Forelimb muscle (tissue), 1 donor: ENCODE measurements at regions not wholly inside any gene's neighbourhood (a gene's known extent, or its start where the extent isn't known, plus 50 kb on each side); places are given as distances from the start of the nearest gene placed in this dataset.
"Not testable (repeated sequence)": the region's sequence is repeated elsewhere in the genome, so short reads cannot be mapped to it uniquely, and the experiment has no call there.

Source experiments
- DNase-seq: peaks from one replicate; pipeline ENCODE4 v3.0.0-alpha.2; 2013; ENCODE audit warnings: low read depth

DNA sequence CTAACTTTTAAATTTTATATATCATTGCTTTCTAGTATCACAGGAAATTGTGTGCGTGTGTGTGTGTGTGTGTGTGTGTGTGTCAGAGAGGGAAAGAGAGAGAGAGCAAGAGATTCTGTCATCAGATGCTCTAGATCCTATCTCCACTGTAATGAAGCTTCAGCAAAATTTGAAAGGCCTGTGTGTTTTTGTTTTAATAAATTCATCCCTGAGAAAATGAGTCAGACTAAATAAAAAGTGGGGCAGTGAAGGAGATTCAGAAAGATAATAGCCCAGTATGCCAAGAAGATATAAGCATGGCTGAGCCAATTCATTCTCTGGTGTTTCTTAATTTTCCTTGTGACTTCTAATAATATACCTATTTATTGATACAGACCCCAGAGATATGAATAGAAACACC is 184.2 kb upstream of the TMEM196 start:
- no peak for DNase-seq

DNA sequence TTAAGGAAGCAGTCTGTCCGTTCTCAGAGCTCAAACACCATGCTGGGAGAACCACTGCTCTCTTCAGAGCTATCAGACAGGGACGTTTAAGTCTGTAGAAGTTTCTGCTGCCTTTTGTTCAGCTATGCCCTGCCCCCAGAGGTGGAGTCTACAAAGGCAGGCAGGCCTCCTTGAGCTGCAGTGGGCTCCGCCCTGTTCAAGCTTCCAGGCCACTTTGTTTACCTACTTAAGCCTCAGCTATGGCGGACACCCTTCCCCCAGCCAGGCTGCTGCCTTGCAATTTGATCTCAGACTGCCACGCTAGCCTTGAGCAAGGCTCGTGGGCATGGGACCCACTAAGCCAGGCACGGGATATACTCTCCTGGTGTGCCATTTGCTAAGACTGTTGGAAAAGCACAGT is 180.7 kb upstream of the TMEM196 start:
- not testable (repeated sequence) for DNase-seq

- not testable (repeated sequence) for DNase-seq
Measured at GRCh38 chr7:19953411-19953810, 180.0 kb upstream of the TMEM196 start.

DNA sequence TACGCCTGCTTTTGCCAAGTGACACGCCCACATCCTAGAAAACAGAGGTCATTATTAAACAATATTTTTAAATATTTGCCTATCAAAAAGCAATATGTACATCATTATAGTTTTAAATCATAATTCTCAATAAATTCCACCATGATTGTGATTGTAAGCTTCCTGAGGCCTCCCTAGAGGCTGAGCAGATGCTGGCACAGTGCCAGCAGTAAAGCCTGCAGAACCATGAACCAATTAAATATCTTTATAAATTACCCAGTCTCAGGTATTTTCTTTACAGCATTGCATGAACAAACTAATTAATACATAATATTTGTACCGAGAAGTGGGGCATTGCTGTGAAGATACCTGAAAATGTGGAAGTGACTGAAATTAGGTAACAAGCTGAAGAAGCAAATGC is 174.7 kb upstream of the TMEM196 start:
- DNase-seq, result no peak

- DNase-seq, result no peak
Measured at GRCh38 chr7:19944363-19945120, 171.1 kb upstream of the TMEM196 start.

- no peak for DNase-seq
Measured at GRCh38 chr7:19939746-19940145, 166.3 kb upstream of the TMEM196 start.

DNA sequence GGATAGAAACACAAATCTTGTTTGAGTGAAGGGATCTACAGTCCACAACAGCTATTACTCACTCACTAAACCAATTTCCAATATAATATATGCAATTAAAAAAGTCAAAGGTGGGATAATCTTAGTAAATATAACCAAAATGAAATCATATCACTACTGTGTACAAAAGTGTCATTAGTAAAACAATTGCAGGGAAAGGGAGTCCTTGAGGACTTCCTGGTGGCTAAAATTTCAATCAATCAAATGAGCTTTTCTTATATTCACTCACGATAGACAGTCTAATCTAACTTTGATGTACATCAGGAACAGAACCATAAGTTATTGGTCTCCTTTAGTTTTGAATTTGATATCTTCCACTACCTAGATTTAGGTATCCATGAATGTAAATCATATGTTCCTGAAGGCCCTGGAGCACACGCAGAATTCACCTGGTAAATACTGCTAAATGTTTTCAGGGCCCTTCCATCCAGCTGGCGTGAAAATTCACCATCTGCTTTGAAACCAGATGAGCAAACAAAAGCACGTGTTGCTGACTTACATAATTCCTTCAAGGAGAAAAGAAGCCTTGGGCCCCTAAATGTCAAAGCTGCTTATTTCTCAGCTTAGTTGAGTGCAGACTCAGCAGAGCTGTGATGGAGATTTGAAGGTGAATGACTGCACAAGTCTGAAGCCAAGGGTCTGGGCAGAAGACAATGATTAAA is 159.3 kb upstream of the TMEM196 start:
- DNase-seq, result no peak

- DNase-seq, result no peak
Measured at GRCh38 chr7:19930851-19931250, 157.4 kb upstream of the TMEM196 start.

DNA sequence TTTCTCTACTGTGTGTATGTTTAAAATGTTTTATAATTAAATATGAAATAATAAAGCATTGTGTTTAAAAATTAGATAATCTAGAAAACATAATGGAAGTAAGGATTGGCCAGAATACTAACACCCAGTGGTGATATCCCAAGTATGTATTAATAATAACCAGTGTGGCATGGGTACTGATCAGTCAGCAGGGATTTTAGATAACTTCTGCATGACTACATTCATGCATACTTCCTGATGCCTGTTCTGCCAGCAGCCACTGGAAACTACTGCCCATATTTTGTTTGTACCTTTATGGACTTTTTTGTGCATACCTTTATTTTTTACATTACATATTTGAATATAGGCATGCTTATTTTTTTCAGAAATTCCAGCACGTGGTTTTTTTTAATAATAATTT is 156.6 kb upstream of the TMEM196 start:
- DNase-seq, result no peak

DNA sequence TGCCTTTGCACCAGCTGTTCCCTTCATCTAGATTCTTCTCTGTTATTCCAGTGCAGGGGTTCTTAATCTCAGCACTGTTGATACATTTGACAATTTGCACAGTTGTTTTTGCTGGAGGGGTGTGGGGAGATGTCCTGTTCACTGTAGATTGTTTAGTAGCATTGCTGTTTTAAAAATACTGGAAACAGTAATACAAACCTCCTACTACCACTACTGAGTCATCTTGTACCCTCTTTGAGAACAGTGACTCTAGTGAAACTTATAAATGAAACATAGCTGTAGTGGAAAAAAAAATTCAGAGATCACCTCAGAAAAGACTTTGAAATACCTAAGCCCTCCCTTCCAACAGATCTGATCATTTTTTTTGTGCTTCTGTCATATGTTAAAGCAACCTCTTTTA is 154.8 kb upstream of the TMEM196 start:
- DNase-seq, result no peak

DNA sequence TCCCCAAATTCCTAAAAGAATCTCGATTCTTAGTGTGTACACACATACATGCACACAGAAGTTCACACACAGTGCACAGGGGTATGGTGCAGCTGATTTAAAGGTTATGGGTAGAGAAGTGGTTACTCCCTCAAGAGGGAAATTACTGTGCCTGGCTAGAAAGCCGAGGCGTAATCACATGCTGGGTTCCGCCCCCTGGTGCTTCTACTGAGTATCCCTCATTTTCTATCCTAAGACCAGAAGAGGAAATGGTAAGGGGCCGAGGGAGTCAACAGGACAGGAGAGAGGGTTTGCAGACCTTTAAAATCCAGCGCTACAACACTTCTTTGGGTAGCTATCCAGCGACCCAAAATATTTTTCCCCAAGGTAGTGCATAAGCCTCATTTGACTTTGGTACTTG is 147.3 kb upstream of the TMEM196 start:
- no peak for DNase-seq

- no peak for DNase-seq
Measured at GRCh38 chr7:19920166-19920565, 146.7 kb upstream of the TMEM196 start.

- DNase-seq, result no peak
Measured at GRCh38 chr7:19919261-19920095, 146.1 kb upstream of the TMEM196 start.

DNA sequence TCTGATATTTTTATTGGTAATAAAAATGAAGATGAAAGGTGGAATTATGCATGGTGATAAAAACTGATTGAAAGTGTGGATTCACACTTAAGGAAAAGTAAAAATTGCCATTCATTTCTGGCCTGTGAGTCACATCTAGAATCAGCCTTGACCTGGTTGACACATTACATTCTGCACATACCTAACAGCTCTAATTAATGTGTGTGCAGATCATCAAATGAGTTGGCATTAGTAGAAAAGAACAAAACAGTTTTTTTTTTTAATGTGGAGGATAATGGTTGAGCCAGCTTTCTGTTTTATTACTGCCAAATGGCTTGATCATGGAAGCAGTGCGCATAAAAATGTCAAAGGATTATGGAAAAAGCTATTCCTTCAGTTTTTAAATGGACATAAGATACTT is 142.6 kb upstream of the TMEM196 start:
- DNase-seq, result no peak

- no peak for DNase-seq
Measured at GRCh38 chr7:19915596-19915995, 142.2 kb upstream of the TMEM196 start.

- DNase-seq, result no peak
Measured at GRCh38 chr7:19914866-19915265, 141.4 kb upstream of the TMEM196 start.

DNA sequence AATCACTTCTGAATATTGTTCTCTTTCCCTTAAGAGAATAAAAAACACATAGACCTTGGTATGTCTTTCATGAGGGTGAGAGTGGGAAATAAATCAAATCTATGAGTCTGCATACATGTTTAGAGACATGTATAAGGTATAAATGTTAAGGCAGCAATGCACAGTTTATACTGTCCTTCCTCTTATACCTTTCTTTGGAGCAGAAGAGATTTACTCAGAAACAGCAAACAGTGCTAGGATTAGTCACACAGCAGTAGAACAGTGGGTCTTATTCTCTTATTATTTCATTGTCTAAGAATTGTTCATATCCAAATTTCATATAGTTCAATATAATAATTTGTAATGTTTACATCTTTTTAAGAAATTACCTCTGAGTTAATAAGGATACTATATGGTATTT is 126.7 kb upstream of the TMEM196 start:
- DNase-seq, result no peak

DNA sequence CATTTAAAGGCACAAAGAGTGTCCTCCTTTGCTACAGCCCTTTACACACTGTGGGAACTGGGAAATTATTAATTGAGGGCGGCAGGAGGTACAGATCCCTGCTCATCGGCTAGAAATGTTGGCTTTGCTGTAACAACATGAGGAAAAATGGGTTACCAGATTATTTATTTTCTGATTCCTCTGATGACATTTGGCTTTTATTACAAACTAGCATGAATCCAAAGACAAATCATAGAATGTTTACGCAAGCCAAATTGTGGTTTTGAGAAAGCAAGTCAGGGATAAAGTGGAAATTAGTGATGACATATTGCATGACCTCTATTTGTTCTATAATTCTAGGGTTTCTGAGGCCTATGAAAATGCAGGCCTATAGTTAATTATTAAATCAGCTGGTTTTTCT is 126.1 kb upstream of the TMEM196 start:
- no peak for DNase-seq

DNA sequence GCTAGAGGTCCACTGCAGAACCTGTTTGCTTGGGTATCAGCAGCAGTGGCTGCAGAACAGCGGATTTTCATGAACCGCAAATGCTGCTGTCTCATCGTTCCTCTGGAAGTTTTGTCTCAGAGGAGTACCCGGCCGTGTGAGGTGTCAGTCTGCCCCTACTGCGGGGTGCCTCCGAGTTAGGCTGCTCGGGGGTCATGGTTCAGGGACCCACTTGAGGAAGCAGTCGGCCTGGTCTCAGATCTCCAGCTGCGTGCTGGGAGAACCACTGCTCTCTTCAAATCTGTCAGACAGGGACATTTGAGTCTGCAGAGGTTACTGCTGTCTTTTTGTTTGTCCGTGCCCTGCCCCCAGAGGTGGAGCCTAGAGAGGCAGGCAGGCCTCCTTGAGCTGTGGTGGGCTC is 109.5 kb upstream of the TMEM196 start:
- not testable (repeated sequence) for DNase-seq

DNA sequence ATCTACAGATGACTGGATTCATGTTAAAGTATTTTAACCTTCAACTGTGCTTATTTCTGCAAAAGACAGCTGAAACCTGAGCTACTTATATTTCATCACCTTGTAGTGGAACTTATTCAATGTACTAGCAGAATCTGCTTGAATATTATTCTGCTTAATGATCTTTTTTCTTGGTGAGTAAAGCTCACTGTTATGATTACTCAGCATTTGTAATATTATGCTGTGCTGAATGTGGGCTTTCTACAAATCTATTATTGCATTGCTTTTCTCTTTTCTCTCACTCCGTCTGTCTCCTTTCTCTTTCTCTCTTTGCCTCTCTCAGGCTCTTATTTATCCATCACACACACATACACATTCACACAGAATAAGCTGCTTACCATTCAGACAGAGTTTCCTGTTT is 98.7 kb upstream of the TMEM196 start:
- no peak for DNase-seq

DNA sequence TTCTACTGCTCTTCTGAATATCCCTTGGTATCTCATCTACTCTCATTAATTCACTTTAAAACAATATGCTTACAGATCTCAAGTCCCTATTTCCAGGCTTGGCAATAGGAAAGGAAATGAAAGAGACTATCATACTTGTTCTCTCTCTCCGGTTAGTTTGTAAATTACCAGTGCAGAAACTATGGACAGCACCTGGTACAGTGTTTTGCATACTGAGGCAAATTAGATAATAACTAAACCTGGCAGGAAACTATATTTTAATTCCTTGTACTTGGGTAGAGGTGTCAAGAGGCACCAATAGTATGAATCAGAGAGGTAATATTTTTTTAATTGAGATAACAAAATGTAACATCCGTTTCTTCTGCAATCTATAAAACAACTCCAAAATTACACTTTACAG is 97.7 kb upstream of the TMEM196 start:
- DNase-seq, result no peak

GRCh38 chr7:19869979-19870378 is 96.6 kb upstream of the TMEM196 start:
- DNase-seq, result no peak
